ENCODE measurements at regions not wholly inside any gene's neighbourhood (a gene's known extent, or its start where the extent isn't known, plus 50 kb on each side); places are given as distances from the start of the nearest gene placed in this dataset.

DNA sequence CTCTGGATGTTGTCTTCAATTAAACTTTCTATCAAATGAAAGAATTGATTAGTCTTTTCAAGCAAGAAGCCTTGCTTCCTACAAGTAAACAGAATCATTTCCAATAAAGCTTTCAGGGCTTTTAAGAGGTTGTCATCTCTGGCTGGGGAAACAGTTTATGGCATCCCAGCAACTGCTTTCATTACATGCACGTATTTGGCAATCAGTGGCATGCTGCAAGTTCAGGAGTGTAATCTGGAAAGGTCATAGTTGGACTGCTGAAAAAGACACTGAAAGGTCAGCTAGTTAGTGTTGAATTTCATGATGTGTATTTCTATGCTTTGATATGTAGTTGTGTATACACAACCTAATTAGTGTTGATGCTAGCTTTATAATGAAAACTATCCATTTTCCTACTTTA, 332.9 kb downstream of the DSC3 start:
- TF ChIP-seq, protein P1, sequence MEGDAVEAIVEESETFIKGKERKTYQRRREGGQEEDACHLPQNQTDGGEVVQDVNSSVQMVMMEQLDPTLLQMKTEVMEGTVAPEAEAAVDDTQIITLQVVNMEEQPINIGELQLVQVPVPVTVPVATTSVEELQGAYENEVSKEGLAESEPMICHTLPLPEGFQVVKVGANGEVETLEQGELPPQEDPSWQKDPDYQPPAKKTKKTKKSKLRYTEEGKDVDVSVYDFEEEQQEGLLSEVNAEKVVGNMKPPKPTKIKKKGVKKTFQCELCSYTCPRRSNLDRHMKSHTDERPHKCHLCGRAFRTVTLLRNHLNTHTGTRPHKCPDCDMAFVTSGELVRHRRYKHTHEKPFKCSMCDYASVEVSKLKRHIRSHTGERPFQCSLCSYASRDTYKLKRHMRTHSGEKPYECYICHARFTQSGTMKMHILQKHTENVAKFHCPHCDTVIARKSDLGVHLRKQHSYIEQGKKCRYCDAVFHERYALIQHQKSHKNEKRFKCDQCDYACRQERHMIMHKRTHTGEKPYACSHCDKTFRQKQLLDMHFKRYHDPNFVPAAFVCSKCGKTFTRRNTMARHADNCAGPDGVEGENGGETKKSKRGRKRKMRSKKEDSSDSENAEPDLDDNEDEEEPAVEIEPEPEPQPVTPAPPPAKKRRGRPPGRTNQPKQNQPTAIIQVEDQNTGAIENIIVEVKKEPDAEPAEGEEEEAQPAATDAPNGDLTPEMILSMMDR (IDR thresholded peaks at IDR 0.05) = no peak
- no peak for TF ChIP-seq POLR2A (IDR thresholded peaks at IDR 0.05)

Measured in lower leg skin (tissue), 3 donors.